GM20431 (cell line): ENCODE measurements at regions not wholly inside any gene's neighbourhood (a gene's known extent, or its start where the extent isn't known, plus 50 kb on each side); places are given as distances from the start of the nearest gene placed in this dataset.
"Not testable (repeated sequence)": the region's sequence is repeated elsewhere in the genome, so short reads cannot be mapped to it uniquely, and the experiment has no call there.

Experiments used
- in situ Hi-C: fragments of 300-500 bp; cut with MseI, MboI; formaldehyde crosslinking; loops from one replicate; pipeline ENCODE4 v1.15.0; 2020; ENCODE audit warnings: low sequenced_read_pairs; ENCODE audit not compliant: unreplicated experiment

GRCh38 chr14:34161351-34162082, 210.6 kb upstream of the EGLN3 start:
- in situ Hi-C loops, result no loop called here

DNA sequence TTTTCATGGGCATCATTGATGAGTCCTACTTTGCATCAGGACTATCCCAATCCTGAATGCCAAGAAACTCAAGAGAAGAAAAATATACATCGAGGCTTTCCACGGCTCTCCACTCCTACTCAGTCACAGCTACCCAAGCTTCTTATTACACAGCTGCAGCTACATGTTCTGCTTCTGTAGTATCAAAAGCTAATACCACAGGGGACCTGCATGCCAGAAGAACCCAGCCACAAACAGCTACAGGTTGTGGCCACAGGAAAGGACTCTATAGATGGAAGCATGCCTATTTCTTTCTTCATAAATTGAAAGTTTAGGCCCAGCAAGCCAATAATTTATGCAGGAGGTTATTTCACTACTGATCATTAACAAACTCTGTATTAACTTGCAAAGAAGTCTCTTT, 209.7 kb upstream of the EGLN3 start:
- in situ Hi-C loops, result no loop called here

DNA sequence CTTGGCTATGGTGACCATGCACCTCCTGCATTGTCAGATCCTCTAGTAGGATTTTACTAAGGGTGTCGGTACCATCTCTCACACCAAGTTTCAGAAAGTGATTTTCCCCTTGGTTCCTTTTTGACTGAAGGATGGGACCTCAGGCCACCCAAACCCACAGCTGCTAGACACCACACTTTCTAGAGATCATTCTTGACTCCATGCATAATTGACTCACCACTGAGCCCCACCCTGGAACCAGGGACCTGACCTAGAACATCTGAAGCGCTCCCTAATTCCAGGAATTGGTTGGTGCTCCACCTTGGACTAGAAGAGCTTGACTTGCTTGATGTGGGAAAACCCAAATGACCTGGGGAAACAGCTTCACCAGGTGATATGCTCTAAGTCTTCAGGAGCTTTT, 206.8 kb upstream of the EGLN3 start:
- in situ Hi-C loops, result no loop called here

DNA sequence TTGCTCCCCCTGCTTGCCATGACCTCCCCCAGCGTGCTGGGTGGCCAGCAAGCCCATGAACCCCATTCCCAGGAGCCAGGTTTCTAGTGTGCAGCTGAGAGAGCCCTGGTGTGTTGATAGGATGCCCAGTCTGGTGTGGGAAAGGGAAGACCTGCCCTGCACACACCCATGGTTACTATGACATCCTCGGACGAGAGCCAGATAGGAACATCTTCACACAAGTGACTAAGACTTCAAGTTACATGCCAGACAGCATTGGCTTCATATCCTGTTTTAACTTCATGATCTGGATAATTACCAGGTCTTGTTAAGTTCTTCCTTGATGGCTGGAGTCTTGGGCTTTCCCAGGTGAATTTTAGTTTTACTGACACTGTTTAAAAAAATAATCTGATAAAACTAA, 196.6 kb upstream of the EGLN3 start:
- in situ Hi-C loops, result no loop called here

DNA sequence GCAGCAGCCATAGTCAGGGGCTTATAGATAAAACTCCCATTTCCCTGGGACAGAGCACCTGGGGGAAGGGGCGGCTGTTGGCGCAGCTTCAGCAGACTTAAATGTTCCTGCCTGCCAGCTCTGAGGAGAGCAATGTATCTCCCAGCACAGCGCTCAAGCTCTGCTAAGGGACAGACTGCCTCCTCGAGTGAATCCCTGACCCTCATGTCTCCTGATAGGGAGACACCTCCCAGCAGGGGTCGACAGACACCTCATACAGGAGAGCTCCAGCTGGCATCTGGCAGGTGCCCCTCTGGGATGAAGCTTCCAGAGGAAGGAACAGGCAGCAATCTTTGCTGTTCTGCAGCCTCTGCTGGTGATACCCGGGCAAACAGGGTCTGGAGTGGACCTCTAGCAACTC, 189.3 kb upstream of the EGLN3 start:
- in situ Hi-C loops, result not testable (repeated sequence)

DNA sequence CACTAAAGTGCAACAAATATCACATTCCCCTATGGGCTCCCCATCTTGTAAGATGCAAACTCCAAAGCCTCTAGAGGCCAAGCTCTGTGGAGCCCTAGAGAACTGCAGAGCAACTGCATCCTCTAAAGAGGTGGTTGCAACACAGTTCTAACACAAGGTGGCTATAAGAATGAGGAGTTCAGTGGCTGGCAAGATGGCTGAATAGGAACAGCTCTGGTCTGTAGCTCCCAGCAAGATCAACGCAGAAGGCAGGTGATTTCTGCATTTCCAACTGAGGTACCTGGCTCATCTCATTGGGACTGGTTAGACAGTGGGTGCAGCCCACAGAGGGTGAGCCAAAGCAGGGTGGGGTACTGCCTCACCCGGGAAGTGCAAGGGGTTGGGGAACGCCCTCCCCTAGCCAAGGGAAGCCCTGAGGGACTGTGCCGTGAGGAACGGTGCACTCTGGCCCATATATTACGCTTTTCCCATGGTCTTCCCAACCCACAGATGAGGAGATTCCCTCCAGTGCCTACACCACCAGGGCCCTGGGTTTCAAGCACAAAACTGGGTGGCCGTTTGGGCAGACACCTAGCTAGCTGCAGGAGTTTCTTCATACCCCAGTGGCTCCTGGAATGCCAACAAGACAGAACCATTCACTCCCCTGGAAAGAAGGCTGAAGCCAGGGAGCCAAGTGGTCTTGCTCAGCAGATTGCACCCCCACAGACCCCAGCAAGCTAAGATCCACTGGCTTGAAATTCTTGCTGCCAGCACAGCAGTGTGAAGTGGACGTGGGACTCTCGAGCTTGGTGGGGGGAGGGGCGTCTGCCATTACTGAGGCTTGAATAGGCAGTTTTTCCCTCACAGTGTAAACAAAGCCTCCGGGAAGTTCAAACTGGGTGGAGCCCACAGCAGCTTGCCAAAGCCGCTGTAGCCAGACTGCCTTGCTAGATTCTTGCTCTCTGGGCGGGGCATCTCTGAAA, 188.6 kb upstream of the EGLN3 start:
- in situ Hi-C loops, result not testable (repeated sequence)

DNA sequence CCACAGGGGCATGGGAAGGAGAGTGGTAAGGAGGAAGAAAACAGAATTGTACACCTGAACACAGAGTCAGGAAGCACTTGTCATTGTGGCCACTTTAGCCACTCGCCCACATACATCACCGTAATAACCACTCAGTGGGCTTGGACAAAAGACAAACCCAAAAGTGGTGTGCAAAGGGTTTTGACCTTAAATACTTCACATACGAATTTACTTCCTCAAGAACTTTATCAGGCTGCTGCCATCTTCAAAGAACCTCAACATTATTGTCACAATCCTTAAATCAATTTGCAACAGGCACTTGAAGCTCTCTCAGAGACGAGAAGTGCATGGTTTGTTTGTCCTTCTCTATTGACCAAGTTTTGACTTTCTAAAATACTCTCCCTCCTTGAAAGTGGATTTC, 187.3 kb upstream of the EGLN3 start:
- in situ Hi-C loops, result no loop called here

DNA sequence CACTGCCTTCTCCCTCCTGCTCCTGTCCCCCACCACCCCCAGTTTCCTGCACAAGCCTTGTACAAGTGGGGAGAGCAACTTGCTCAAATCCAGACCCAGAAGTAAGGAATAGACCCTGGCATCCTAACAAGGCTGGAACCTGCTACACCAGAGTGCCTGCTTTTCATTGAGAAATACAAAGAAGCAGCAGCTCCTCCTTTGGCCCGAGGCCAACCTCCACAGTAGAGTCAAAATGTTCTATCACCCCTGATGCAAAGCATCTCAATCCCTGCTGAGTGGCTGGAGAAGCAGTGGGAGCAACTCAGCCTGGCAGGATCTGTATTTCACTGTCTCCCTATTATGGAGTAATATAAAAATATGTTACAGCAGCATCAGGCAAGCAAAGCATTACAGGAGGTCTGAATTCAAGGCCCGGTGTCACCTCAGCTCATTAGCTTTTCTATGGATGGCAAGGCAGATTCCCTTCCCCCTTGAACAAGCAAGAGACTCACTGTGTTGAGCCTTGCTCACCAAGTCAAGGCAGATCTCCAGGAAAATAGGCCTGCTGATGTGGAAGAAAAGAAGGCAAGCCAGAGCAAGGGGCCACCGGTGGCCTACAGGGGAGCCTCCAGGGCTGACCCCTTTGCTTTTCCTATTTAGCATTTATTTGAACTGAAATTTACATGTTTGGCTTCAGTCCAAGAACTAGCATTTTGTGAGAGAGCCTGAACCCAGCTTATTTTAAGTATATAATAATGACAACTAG, 186.3 kb upstream of the EGLN3 start:
- in situ Hi-C loops, result no loop called here

DNA sequence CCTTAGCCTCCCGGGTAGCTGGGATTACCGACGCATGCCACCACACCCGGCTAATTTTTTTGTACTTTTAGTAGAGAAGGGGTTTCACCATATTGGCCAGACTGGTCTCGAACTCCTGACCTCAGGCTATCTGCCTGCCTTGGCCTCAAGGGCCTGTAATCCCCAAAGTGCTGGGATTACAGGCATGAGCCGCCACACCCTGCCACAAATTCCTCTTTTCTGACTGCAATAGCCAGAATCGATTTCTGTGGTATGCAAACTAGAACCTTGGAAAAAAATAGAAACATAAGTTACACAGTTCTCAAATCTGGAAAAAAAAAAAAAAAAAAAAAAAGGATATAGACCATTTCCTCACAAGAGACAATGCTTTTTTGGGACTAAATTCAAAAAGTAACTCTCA, 184.6 kb upstream of the EGLN3 start:
- in situ Hi-C loops, result no loop called here

DNA sequence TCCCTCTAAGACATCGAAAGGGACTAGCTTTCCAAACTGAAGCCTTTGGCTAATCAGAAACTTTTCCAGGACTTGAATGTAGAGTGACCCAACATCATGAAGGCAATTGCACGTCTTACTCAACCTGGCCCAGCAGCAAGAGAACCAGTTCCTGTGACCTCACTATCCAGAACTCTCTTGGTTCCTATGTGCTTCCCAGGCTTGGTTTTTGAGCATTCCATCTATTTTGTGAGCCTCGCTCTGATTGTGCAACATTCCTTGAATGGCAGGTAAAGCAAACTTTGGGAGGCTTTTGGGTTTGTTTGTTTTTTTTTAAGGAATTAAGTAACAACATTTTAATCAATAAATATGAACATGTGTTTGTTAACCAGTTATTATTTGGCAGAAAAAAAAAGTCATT, 183.6 kb upstream of the EGLN3 start:
- in situ Hi-C loops, result no loop called here

DNA sequence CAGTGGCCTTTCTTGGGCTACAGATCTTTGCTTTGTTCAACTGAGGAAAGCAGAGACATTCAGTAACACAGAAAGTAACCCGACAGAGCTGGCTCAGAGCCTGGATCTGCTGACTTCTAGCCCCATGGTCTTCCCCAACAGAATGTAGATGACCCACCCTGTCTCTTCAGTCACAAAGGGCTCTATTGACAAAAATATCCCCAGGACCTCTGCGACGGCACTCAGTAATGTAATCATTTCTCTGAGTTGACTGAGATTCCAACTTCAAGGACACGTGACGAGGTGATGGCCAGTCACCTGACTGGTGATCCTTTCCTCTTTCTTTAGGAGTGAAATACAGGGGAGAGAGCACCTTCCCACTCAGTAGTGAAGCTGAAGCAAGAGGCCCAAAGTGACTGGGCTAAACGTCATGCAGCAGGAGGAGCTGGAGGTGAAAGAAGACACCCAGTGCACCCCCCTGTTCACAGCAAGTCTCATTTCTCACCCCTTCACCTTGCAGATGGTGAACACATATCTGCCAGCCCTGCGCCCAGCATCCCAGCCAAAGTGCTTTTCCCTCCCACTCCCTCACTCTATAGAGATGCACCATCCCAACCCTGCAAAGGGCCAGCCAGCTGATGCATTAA, 179.2 kb upstream of the EGLN3 start:
- in situ Hi-C loops, result no loop called here

- in situ Hi-C loops, result no loop called here
These were observed 177.8 kb upstream of the EGLN3 start for GRCh38 chr14:34128665-34129064.

GRCh38 chr14:34126586-34126985, 175.7 kb upstream of the EGLN3 start:
- in situ Hi-C loops, result no loop called here

- in situ Hi-C loops, result loop anchor here (25.0 kb wide), 1 partner anchor 287 kb away; no protein-coding TSS in a partner anchor
These were observed 173.7 kb upstream of the EGLN3 start for GRCh38 chr14:34124585-34124984.

GRCh38 chr14:34122650-34123049, 171.8 kb upstream of the EGLN3 start:
- in situ Hi-C loops, result loop anchor here (25.0 kb wide), 1 partner anchor 285 kb away; no protein-coding TSS in a partner anchor

- in situ Hi-C loops, result loop anchor here (25.0 kb wide), 1 partner anchor 285 kb away; no protein-coding TSS in a partner anchor
These were observed 171.2 kb upstream of the EGLN3 start for GRCh38 chr14:34122081-34122480.

DNA sequence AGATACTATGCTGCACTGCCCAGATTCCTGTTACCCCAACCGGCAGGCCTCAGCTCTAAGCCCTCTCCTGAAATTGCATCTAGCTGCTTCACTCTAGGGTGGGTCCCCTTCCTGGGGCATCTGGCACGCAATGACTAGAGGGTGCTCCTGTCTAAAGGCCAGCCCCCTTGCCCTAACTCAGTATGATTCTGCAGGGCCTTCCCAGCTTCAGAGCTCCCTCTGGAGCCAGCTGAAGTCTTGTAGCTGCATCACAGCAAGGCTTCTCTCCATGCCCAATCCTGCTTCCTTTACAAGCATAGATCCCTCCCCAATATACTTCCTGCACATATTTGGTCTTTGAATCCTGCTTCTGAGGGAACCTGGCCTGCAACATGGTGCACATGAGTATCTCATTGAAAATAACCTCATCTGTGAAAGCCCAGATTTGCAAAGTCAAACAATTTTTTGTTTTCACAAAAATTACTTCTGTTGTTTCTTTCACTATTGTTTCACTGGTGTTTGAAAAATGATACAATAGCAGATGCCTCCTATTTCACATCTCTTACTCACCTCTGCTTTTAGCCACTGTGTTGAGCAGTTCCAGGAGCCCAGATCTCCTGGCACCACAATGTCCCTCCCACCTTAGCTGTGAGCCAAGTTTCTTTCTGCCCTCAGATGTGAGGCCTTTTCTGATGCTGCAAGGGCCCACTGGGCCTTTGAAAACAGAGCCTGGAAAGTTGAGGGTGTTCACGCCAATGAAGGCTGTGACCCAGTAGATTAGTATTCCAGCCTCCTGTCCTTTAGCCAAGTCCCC, 169.5 kb upstream of the EGLN3 start:
- in situ Hi-C loops, result loop anchor here (25.0 kb wide), 1 partner anchor 283 kb away; no protein-coding TSS in a partner anchor

DNA sequence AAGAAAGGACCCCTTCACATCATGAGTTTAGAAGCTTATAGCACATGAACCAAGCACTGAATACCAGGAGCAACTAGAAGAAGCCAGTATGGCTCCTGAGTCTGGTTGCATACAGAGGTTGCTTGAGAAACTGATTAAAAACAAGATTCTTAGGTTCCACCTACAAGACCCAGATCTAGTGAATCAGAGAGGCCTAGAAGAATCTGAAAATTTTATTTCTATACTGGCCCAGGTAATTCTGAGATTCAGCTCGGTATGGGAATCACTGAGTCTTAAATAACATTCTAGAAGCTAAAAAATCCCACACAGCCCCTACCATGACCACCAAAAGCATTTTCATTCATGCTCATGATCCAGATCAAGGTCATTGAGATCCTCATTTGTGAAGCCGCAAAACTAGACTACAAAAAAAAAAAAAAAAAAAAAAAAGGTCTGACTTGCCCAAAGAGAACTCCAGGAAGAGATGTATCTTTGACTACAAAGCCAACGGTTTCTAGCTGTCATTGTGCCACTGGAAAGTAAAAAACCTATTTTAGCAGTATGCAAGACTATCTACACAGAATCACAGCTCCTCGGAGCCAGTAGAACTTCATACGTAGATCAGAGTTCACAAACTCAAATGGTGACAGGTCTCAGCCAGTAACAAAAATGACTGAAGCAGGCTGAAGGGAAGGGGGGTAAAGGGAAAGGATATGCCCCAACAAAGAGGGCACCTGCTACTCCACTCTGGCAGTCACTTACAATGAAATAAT, 168.4 kb upstream of the EGLN3 start:
- in situ Hi-C loops, result loop anchor here (25.0 kb wide), 1 partner anchor 282 kb away; no protein-coding TSS in a partner anchor
